Panc1 (cell line): ENCODE measurements at regions not wholly inside any gene's neighbourhood (a gene's known extent, or its start where the extent isn't known, plus 50 kb on each side); places are given as distances from the start of the nearest gene placed in this dataset.

Experiments used
- ATAC-seq: fragments of 200-7000 bp; cut with Tn5 transposase; 2 replicates; pipeline ENCODE4 v1.9.1; 2020; ENCODE audit warnings: mild to moderate bottlenecking, moderate library complexity
- BruUV-seq: library from RNA; stranded (reverse); fragments of 400-500 nt; replicated peaks from 2 replicates; lab custom pipeline; 2021; lab: Mats Ljungman, UMichigan
- CTCF ChIA-PET: fragments of 300-600 bp; sonication (Branson Sonifier 250); formaldehyde crosslinking; loops from one replicate; lab custom pipeline; 2022; ENCODE audit warnings: antibody characterized with exemption; lab: Charles Lee
- POLR2A ChIA-PET: fragments of 300-600 bp; sonication (Branson Sonifier 250); formaldehyde crosslinking; loops from one replicate; lab custom pipeline; 2022; ENCODE audit warnings: antibody characterized with exemption; lab: Charles Lee
- DNase-seq: peaks from one replicate; pipeline ENCODE4 v3.0.0-alpha.2; 2010; ENCODE audit warnings: low read depth, low spot score
- H3K27ac ChIP-seq: 2 replicates; pipeline ENCODE4 v1.5.1; 2011; ENCODE audit warnings: mild to moderate bottlenecking, low read length, inconsistent platforms
- H3K27me3 ChIP-seq: fragments of 200-500 bp; sonication (Bioruptor generic); 2 replicates; pipeline ENCODE4 v1.6.0; 2014; ENCODE audit warnings: low read length, inconsistent platforms; ENCODE audit not compliant: control insufficient read depth, insufficient read depth
- H3K36me3 ChIP-seq: fragments of 200-500 bp; sonication (Bioruptor generic); 2 replicates; pipeline ENCODE4 v1.5.1; 2014; ENCODE audit warnings: inconsistent platforms, mild to moderate bottlenecking, low read length, moderate library complexity; ENCODE audit not compliant: control insufficient read depth, insufficient read depth
- H3K4me1 ChIP-seq: 2 replicates; pipeline ENCODE4 v1.5.1; 2011; ENCODE audit warnings: inconsistent platforms, mild to moderate bottlenecking, low read length, moderate library complexity; ENCODE audit not compliant: control insufficient read depth, insufficient read depth
- H3K4me3 ChIP-seq, 2 experiments: 2 replicates each; pipeline ENCODE4 v1.5.1; 2011 to 2012; ENCODE audit warnings: low read depth in 2 of 2, low read length in 2 of 2, mild to moderate bottlenecking in 2 of 2, inconsistent platforms in 1 of 2, moderate library complexity in 1 of 2
- H3K9me3 ChIP-seq: fragments of 200-500 bp; sonication (Bioruptor generic); 2 replicates; pipeline ENCODE4 v1.5.1; 2014; ENCODE audit warnings: low read depth, mild to moderate bottlenecking, inconsistent platforms, low read length, moderate library complexity; ENCODE audit not compliant: control insufficient read depth, insufficient read depth
- POLR2AphosphoS5 ChIP-seq: IDR thresholded peaks from 2 replicates; pipeline ENCODE4 v1.6.1; 2012; ENCODE audit warnings: mild to moderate bottlenecking, low read depth, low read length, moderate library complexity
- SIN3A ChIP-seq: IDR thresholded peaks from 2 replicates; pipeline ENCODE4 v1.6.1; 2012; ENCODE audit warnings: low read depth, mild to moderate bottlenecking, low read length, moderate library complexity, borderline replicate concordance; ENCODE audit not compliant: insufficient read depth
- TCF7L2 ChIP-seq: IDR thresholded peaks from 2 replicates; pipeline ENCODE4 v1.6.1; 2011; ENCODE audit warnings: mild to moderate bottlenecking, low read depth, low read length, inconsistent platforms
- in situ Hi-C: cut with HindIII; loops from 2 replicates; pipeline ENCODE4 v1.10.0; 2016; ENCODE audit warnings: low sequenced_read_pairs, low pct_unique_long_range_greater_than_20kb
- intact Hi-C: fragments of 100-400 bp; cut with micrococcal nuclease; formaldehyde crosslinking; loops from one replicate; pipeline ENCODE4 v1.10.0; 2022; ENCODE audit not compliant: unreplicated experiment
- TF ChIP-seq, protein P1 (sequence below): fragments of 450-650 bp; IDR thresholded peaks from 2 replicates; pipeline ENCODE4 v1.5.1; 2017; ENCODE audit warnings: mild to moderate bottlenecking
- TF ChIP-seq, protein P2 (sequence below), 2 experiments: IDR thresholded peaks; 2 replicates each; pipeline ENCODE4 v1.6.1; 2011 to 2012; ENCODE audit warnings: low read depth in 2 of 2, control low read depth in 1 of 2, low read length in 1 of 2, mild to moderate bottlenecking in 1 of 2, moderate library complexity in 1 of 2; ENCODE audit not compliant: insufficient read depth in 1 of 2

DNA sequence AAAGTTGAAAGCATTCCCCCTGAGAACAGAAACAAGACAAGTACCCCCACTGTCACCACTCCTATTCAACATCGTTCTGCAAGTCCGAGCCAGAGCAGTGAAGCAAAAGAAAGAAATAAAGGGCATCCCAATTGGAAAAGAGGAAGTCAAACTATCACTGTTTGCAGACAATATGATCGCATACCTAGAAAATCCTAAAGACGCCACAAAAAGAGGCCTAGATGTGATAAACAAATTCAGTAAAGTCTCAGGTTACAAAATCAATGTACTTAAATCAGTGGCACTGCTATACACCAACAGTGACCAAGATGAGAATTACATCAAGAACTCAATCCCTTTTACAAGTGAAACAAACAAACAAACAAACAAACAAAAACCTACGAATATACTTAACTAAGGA lies 87.7 kb upstream of the COCH start:
- ChIA-PET POLR2A (no interaction called here), CTCF (no interaction called here)
- TF ChIP-seq, protein P1, sequence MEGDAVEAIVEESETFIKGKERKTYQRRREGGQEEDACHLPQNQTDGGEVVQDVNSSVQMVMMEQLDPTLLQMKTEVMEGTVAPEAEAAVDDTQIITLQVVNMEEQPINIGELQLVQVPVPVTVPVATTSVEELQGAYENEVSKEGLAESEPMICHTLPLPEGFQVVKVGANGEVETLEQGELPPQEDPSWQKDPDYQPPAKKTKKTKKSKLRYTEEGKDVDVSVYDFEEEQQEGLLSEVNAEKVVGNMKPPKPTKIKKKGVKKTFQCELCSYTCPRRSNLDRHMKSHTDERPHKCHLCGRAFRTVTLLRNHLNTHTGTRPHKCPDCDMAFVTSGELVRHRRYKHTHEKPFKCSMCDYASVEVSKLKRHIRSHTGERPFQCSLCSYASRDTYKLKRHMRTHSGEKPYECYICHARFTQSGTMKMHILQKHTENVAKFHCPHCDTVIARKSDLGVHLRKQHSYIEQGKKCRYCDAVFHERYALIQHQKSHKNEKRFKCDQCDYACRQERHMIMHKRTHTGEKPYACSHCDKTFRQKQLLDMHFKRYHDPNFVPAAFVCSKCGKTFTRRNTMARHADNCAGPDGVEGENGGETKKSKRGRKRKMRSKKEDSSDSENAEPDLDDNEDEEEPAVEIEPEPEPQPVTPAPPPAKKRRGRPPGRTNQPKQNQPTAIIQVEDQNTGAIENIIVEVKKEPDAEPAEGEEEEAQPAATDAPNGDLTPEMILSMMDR = no peak
- TF ChIP-seq POLR2AphosphoS5 (no peak), TCF7L2 (no peak), SIN3A (no peak)
- TF ChIP-seq, protein P2, sequence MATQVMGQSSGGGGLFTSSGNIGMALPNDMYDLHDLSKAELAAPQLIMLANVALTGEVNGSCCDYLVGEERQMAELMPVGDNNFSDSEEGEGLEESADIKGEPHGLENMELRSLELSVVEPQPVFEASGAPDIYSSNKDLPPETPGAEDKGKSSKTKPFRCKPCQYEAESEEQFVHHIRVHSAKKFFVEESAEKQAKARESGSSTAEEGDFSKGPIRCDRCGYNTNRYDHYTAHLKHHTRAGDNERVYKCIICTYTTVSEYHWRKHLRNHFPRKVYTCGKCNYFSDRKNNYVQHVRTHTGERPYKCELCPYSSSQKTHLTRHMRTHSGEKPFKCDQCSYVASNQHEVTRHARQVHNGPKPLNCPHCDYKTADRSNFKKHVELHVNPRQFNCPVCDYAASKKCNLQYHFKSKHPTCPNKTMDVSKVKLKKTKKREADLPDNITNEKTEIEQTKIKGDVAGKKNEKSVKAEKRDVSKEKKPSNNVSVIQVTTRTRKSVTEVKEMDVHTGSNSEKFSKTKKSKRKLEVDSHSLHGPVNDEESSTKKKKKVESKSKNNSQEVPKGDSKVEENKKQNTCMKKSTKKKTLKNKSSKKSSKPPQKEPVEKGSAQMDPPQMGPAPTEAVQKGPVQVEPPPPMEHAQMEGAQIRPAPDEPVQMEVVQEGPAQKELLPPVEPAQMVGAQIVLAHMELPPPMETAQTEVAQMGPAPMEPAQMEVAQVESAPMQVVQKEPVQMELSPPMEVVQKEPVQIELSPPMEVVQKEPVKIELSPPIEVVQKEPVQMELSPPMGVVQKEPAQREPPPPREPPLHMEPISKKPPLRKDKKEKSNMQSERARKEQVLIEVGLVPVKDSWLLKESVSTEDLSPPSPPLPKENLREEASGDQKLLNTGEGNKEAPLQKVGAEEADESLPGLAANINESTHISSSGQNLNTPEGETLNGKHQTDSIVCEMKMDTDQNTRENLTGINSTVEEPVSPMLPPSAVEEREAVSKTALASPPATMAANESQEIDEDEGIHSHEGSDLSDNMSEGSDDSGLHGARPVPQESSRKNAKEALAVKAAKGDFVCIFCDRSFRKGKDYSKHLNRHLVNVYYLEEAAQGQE (IDR thresholded peaks at IDR 0.05; ENCODE audit: insufficient read depth in 1 of 2, low read depth in 2 of 2, low read length in 1 of 2) = no peak
- Histone ChIP-seq H3K36me3 (no peaks in the 10 kb centered on the region), H3K4me3 (no peak overlapping the region), H3K9me3 (no peaks in the 10 kb centered on the region), H3K4me1 (no peaks in the 10 kb centered on the region), H3K27ac (no peak overlapping the region), H3K27me3 (no peaks in the 10 kb centered on the region; the same call in 1 of the 2 replicates)
- ATAC-seq = no peak
- in situ Hi-C loops = no loop called here
- no TSS peak for BruUV-seq
- no peak for DNase-seq
- intact Hi-C loops = no loop called here

DNA sequence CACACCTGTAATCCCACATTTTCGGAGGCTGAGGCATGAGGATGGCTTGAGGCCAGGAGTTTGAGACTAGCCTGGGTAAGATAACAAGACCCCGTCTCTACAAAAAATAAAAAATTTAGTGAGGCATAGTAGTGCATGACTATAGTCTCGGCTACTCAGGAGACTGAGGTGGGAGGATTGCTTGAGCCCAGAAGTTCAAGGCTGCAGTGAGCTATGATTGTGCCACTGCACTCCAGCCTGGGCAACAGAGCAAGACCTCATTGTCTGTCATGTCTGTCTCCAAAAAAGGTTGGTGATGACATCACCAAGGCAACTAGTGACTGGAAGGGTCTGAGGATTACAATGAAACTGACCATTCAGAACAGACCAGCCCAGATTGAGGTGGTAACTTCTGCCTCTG lies 83.5 kb upstream of the COCH start:
- TF ChIP-seq, protein P1 = no peak
- TF ChIP-seq POLR2AphosphoS5 (no peak), SIN3A (no peak), TCF7L2 (no peak)
- TF ChIP-seq, protein P2 (IDR thresholded peaks at IDR 0.05; ENCODE audit: insufficient read depth in 1 of 2, low read depth in 2 of 2, low read length in 1 of 2) = no peak
- ATAC-seq (no peak), DNase-seq (no peak)
- H3K27me3 ChIP-seq = no peaks in the 10 kb centered on the region; the same call in none of the 2 replicates
- no TSS peak for BruUV-seq
- ChIA-PET CTCF (no interaction called here), POLR2A (no interaction called here)
- intact Hi-C loops (no loop called here), in situ Hi-C loops (no loop called here)
- H3K27ac ChIP-seq = no peak overlapping the region
- no peaks in the 10 kb centered on the region for H3K9me3 ChIP-seq
- H3K36me3 ChIP-seq = no peaks in the 10 kb centered on the region
- H3K4me3 ChIP-seq = no peak overlapping the region
- H3K4me1 ChIP-seq = no peaks in the 10 kb centered on the region
